GM23248 (cell line): ENCODE measurements at regions not wholly inside any gene's neighbourhood (a gene's known extent, or its start where the extent isn't known, plus 50 kb on each side); places are given as distances from the start of the nearest gene placed in this dataset.

Source experiments
- EZH2 ChIP-seq: fragments of 200-600 bp; sonication (generic); IDR thresholded peaks from 2 replicates; pipeline ENCODE4 v1.6.1; 2018; ENCODE audit warnings: antibody characterized with exemption, mild to moderate bottlenecking; ENCODE audit not compliant: insufficient read depth, poor library complexity, severe bottlenecking
- EZH2phosphoT487 ChIP-seq: fragments of 200-600 bp; sonication (generic); IDR thresholded peaks from 2 replicates; pipeline ENCODE4 v1.6.1; 2018; ENCODE audit warnings: antibody characterized with exemption, moderate library complexity, mild to moderate bottlenecking, low read depth; ENCODE audit not compliant: insufficient read depth

- TF ChIP-seq EZH2phosphoT487 (no peak), EZH2 (no peak)
Measured at GRCh38 chr7:51636503-51636902, 319.9 kb upstream of the COBL start.
